KBM-7 (cell line): ENCODE measurements at regions not wholly inside any gene's neighbourhood (a gene's known extent, or its start where the extent isn't known, plus 50 kb on each side); places are given as distances from the start of the nearest gene placed in this dataset.

Experiments
- DNase-seq: peaks from one replicate; pipeline ENCODE4 v3.0.0-alpha.2; 2015
- in situ Hi-C: fragments of 300-500 bp; cut with MboI; formaldehyde crosslinking; loops from 2 replicates; pipeline ENCODE4 v1.14.3; 2020; ENCODE audit warnings: low sequenced_read_pairs, low pct_unique_long_range_greater_than_20kb, mixed read lengths

DNA sequence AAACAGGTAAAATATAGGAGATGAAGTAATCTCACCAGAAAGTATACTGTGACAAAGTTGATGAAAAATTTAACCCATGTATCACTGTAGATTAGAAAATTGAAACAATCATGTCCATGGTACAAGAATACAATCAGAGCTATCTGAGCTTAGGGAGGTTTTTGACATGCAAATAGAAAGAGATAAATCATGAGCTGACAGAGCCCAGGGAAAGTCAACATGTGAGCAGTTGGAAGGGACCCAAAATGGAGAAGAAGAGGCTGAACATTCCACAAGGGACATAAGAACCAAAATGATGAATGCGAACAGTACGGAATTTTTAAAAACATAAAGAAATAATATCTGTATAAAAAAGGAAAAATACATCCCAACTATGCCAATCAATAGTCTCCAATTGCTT, 395.4 kb upstream of the CYRIA start:
- in situ Hi-C loops = no loop called here
- DNase-seq = no peak

GRCh38 chr2:17059458-17059857, 393.8 kb upstream of the CYRIA start:
- in situ Hi-C loops = no loop called here

DNA sequence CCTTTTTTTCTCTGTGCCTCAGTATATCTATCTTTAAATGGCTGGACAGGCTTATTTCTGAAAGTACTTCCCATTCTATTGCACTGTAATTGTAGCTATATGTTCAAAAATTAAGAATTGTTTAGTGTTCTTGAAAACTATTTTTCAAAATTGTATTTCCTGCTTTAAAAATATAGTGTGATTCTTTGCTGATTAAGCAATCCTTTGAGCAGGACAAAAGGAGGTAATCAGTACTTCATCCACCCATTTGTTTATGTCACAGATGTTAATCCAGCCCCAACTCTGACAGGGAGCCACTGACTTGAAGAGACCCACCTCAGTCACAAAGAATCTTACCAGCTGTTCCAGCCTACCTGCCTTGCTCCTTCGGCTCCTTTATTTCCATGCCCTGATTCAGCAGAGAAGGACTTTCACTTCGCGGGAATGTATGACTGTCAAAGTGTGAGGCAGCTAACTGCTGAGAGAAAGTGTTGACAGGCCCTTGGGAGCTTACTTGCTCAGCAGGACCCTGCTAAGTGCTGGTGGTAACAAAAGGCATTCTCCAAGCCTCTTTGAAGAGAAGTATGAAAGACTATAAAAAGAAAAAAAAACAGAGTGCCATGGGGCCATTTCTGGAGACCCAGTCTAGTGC, 393.3 kb upstream of the CYRIA start:
- no peak for DNase-seq
- in situ Hi-C loops = no loop called here

More at GRCh38 chr2:17059458-17059857, 393.8 kb upstream of the CYRIA start:
- no peak for DNase-seq

- in situ Hi-C loops = no loop called here
- no peak for DNase-seq
These were observed 391.7 kb upstream of the CYRIA start for GRCh38 chr2:17057109-17058017.

- no peak for DNase-seq
- in situ Hi-C loops = no loop called here
These were observed 390.6 kb upstream of the CYRIA start for GRCh38 chr2:17056236-17056635.

- in situ Hi-C loops = no loop called here
- no peak for DNase-seq
These were observed 386.4 kb upstream of the CYRIA start for GRCh38 chr2:17052001-17052400.

- DNase-seq = no peak
- in situ Hi-C loops = no loop called here
These were observed 385.9 kb upstream of the CYRIA start for GRCh38 chr2:17051538-17051937.

DNA sequence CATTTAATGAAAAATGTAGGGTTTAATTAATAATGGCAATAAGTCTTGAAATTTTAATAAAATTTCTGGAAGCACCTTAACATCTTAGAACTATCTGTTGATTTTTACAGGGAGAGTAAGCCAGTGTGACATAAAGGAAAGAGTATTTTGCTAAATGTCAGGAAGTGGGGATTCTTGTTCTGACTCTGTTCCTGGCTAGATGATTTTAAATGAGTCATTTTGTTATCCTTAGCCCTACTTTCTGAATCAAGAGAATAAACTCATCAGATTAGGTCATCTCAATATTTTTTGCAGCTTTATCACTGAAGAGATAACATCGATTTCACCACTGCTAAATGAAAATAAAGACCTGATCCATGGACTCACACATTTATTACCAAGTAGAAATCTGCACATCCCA, 377.5 kb upstream of the CYRIA start:
- in situ Hi-C loops = no loop called here
- no peak for DNase-seq

DNA sequence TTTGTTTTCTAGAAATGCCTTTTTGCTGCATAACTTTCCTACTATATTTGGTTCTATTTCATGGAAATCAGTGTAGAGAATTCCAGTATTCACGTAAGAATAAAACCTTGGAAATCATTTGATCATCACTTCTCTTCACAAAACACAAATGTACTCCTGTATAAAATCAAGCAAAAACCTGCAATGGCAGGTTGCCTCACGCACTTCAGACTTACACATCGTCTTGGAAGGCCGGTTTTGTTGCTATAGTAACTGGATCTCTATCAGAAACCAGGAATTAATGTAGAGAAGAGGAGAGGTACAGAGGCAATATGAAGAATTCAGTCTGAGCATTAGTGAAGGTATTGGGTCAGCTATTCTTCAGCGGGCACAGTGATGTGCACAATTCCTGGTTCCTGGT, 370.7 kb upstream of the CYRIA start:
- DNase-seq = no peak
- in situ Hi-C loops = no loop called here

DNA sequence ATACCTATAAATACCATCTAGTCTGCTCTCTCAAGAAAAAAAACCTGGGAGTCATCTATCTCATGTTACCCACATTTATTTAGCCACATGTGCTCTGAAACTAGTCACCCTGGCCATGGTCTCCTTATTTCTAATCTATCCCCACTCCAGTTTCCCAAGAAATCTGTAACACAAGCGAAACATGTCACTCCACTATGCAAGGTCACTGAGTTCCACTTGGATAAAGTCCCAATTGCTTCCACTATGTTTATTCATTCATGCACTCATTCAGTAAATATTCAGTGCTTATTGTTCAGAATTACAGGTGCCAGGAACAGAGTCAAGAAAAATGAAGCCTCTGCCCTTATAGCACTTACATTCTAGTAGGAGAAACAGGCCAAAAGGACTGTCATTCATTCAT, 369.4 kb upstream of the CYRIA start:
- DNase-seq = no peak
- in situ Hi-C loops = no loop called here

GRCh38 chr2:17030047-17030446, 364.4 kb upstream of the CYRIA start:
- no peak for DNase-seq
- in situ Hi-C loops = no loop called here

- in situ Hi-C loops = no loop called here
- no peak for DNase-seq
These were observed 346.7 kb upstream of the CYRIA start for GRCh38 chr2:17012297-17012696.

GRCh38 chr2:17010104-17010503, 344.5 kb upstream of the CYRIA start:
- in situ Hi-C loops = no loop called here
- DNase-seq = no peak

- in situ Hi-C loops = no loop called here
- no peak for DNase-seq
These were observed 334.5 kb upstream of the CYRIA start for GRCh38 chr2:17000184-17000482.

- in situ Hi-C loops = no loop called here
- DNase-seq = no peak
These were observed 333.9 kb upstream of the CYRIA start for GRCh38 chr2:16999347-17000183.

GRCh38 chr2:16978301-16978700, 312.7 kb upstream of the CYRIA start:
- in situ Hi-C loops = no loop called here
- no peak for DNase-seq

GRCh38 chr2:16974688-16975087, 309.1 kb upstream of the CYRIA start:
- no peak for DNase-seq
- in situ Hi-C loops = no loop called here

- no peak for DNase-seq
- in situ Hi-C loops = no loop called here
These were observed 308.1 kb upstream of the CYRIA start for GRCh38 chr2:16973586-16974286.

DNA sequence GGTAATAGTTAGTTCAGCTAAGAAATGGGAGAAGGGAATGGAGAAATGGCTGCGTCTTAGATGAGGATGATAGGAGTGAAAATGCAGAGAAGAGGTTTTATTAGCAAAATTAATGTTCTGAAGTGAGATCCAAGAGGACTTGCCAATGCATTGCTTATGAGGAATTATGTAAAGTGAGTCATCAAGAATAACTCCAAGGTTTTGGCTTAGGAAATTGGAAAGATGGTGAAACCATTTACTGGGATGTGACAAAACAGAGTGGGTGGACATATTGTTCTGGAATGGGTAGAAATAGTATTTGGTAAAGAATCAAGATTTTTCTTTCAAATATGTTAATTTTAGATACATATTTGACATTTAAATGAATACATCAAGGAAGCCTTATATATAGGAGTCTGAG, 306.6 kb upstream of the CYRIA start:
- DNase-seq = no peak
- in situ Hi-C loops = no loop called here
